ENCODE measurements at regions not wholly inside any gene's neighbourhood (a gene's known extent, or its start where the extent isn't known, plus 50 kb on each side); places are given as distances from the start of the nearest gene placed in this dataset.

GRCh38 chr5:74103131-74104023 is 477.4 kb downstream of the ARHGEF28 start:
- no peak overlapping the region for H3K4me3 ChIP-seq (ENCODE audit: low read length)
- no peak for TF ChIP-seq ZNF274 (IDR thresholded peaks at IDR 0.05; ENCODE audit: low read depth, low read length)

- no peak for TF ChIP-seq ZNF274 (IDR thresholded peaks at IDR 0.05; ENCODE audit: low read depth, low read length)
- H3K4me3 ChIP-seq (ENCODE audit: low read length), result no peak overlapping the region
Observed at GRCh38 chr5:74100268-74100665, 474.3 kb downstream of the ARHGEF28 start.

GRCh38 chr5:74099538-74100267 is 473.7 kb downstream of the ARHGEF28 start:
- TF ChIP-seq ZNF274 (IDR thresholded peaks at IDR 0.05; ENCODE audit: low read depth, low read length), result no peak
- H3K4me3 ChIP-seq (ENCODE audit: low read length), result no peak overlapping the region

GRCh38 chr5:74098941-74099340 is 472.9 kb downstream of the ARHGEF28 start:
- H3K4me3 ChIP-seq (ENCODE audit: low read length), result no peak overlapping the region
- no peak for TF ChIP-seq ZNF274 (IDR thresholded peaks at IDR 0.05; ENCODE audit: low read depth, low read length)

DNA sequence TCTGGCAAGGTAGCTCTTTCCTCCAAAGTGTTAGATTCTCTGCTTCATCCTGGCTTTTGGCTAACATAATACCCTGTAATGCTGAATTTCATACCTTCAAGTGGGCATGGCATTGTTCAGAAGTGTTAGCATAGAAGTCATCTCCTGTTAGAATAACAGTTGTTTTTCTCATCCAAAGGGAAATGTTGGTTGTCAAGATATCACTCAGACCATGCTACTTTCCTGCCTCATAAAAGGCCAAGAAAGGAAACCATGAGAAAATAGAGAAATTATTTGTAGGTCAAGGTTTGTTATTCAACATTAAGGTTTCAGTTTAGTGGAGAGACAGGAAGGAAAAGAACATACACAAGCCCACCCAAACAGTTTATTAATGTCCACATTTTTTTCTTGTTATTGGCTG is 472.5 kb downstream of the ARHGEF28 start:
- no peak for TF ChIP-seq ZNF274 (IDR thresholded peaks at IDR 0.05; ENCODE audit: low read depth, low read length)
- no peak overlapping the region for H3K4me3 ChIP-seq (ENCODE audit: low read length)

DNA sequence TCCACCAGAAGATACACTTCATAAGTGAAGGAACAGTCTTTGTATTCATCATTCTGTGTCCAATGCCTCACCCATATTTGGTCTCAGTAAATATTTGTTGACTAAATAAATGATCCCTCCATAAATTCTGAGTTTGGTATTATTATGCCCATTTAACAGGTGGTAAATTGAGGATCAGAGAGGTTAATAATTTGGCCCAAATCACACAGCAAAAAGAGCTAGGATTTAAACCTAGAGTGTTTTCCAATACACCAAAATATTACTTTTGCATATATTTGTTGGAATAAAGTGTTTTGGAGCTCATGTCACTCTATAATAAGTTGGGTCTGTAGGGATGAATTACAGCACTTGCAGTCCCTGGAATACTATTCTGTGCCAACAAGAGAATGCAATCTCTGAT is 470.3 kb downstream of the ARHGEF28 start:
- no peak for TF ChIP-seq ZNF274 (IDR thresholded peaks at IDR 0.05; ENCODE audit: low read depth, low read length)
- no peak overlapping the region for H3K4me3 ChIP-seq (ENCODE audit: low read length)

GRCh38 chr5:74095871-74096270 is 469.9 kb downstream of the ARHGEF28 start:
- H3K4me3 ChIP-seq (ENCODE audit: low read length), result no peak overlapping the region
- no peak for TF ChIP-seq ZNF274 (IDR thresholded peaks at IDR 0.05; ENCODE audit: low read depth, low read length)

DNA sequence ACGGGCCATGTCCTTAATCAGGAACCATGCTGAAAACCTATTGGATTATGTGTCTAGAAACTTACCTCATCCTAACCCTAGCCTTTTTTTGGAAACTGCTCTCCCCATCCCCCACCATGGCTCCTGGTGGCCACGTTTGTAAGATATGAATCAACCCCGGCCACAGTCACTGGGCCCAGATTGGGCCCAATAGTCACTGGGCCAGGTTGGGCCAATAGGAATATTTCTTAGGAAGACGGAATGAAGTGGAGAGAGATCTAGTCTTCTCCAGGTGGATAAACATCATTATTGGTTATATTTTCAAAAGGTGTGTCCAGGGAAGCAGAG is 468.7 kb downstream of the ARHGEF28 start:
- TF ChIP-seq ZNF274 (IDR thresholded peaks at IDR 0.05; ENCODE audit: low read depth, low read length), result no peak

DNA sequence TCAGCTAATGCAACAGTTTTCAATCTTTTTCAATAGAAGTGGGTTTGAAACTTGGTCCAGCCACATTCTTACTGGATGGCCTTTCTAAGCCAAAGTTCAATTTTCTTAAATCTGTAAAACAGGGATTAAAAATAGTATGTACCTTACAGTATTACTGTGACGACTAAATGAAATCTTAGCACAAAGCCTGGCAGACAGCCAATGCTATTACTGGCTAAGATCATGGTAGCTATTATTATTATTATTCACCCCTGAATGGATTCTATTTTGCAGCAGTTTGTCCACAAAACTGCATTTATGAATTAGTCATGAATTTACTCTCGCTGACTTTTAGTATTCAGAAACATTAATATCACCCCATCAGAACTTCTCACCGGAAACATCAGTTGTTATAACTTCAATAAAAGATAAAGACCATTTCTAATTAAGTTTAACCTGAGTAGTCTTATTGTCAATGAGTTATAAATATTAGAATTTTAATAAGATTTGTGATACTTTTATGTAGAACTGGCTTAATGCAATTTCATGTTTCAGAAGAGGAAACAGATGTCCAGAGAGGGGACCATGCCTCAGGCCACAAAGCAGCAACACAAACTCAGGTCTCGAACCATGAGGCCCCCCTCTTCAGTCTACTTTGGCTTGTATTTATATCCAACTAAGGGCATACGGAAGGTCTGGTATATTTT is 468.2 kb downstream of the ARHGEF28 start:
- no peak overlapping the region for H3K4me3 ChIP-seq (ENCODE audit: low read length)

More for the DNA sequence above, 468.7 kb downstream of the ARHGEF28 start:
- H3K4me3 ChIP-seq (ENCODE audit: low read length), result no peak overlapping the region

GRCh38 chr5:74093561-74093960 is 467.6 kb downstream of the ARHGEF28 start:
- TF ChIP-seq ZNF274 (IDR thresholded peaks at IDR 0.05; ENCODE audit: low read depth, low read length), result no peak
- H3K4me3 ChIP-seq (ENCODE audit: low read length), result no peak overlapping the region

More for the DNA sequence above, 468.2 kb downstream of the ARHGEF28 start:
- TF ChIP-seq ZNF274 (IDR thresholded peaks at IDR 0.05; ENCODE audit: low read depth, low read length), result no peak

- H3K4me3 ChIP-seq (ENCODE audit: low read length), result no peak overlapping the region
- no peak for TF ChIP-seq ZNF274 (IDR thresholded peaks at IDR 0.05; ENCODE audit: low read depth, low read length)
Observed at GRCh38 chr5:74092766-74093165, 466.8 kb downstream of the ARHGEF28 start.

DNA sequence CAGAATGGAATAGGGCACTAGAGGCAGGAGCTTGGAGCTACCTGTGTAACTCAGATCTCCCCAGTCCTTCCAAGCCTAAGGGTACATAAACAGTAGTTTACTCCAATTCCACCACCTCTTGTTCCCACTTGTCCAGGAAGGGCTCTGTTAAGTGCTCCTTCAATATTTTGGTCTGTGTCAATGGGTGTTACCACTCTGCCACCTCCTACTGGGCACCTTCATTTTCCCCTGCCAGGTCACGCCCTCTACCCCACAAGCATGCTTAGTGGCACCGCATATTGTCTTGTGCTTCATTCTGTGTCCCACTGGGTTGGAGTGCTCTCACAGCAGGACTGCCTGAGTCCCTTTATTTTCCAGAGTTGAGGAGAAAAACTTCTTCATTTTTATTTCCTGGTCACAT is 459.8 kb downstream of the ARHGEF28 start:
- no peak overlapping the region for H3K4me3 ChIP-seq (ENCODE audit: low read length)
- TF ChIP-seq ZNF274 (IDR thresholded peaks at IDR 0.05; ENCODE audit: low read depth, low read length), result no peak

DNA sequence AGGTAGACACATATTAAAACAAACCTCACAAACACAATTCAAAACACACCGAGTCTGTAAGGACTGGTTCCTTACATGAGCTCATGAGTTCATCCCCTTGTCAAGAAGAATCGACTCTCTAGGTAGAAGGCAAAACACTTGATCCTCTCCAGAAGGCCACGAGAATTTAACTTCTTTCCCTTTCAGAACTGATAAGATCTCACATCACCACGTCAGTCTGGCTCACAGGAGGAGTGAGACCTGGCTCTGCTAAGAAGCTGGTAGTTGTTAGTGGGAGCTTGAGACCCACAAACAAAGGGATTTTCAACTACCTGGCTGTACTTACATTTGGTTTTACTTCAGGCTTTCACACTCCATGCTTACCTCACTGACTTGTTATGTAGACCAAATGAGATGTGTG is 459.2 kb downstream of the ARHGEF28 start:
- no peak for TF ChIP-seq ZNF274 (IDR thresholded peaks at IDR 0.05; ENCODE audit: low read depth, low read length)
- no peak overlapping the region for H3K4me3 ChIP-seq (ENCODE audit: low read length)

GRCh38 chr5:74083096-74083791 is 457.2 kb downstream of the ARHGEF28 start:
- no peak for TF ChIP-seq ZNF274 (IDR thresholded peaks at IDR 0.05; ENCODE audit: low read depth, low read length)
- H3K4me3 ChIP-seq (ENCODE audit: low read length), result no peak overlapping the region
